H1 (cell line): ENCODE measurements at regions not wholly inside any gene's neighbourhood (a gene's known extent, or its start where the extent isn't known, plus 50 kb on each side); places are given as distances from the start of the nearest gene placed in this dataset.

Experiments used
- CEBPB ChIP-seq: IDR thresholded peaks from 2 replicates; pipeline ENCODE4 v1.6.1; 2012; ENCODE audit warnings: low read depth, low read length
- CHD1 ChIP-seq: IDR thresholded peaks from 2 replicates; pipeline ENCODE4 v1.6.1; 2012; ENCODE audit warnings: low read depth, low read length, improper control_type of control experiment
- EGR1 ChIP-seq: IDR thresholded peaks from 2 replicates; pipeline ENCODE4 v1.6.1; 2011; ENCODE audit warnings: low read depth, low read length, borderline replicate concordance
- GABPA ChIP-seq: IDR thresholded peaks from 2 replicates; pipeline ENCODE4 v1.6.1; 2011; ENCODE audit warnings: mild to moderate bottlenecking, low read length, moderate library complexity, borderline replicate concordance; ENCODE audit not compliant: insufficient read depth
- GTF2F1 ChIP-seq: IDR thresholded peaks from 2 replicates; pipeline ENCODE4 v1.6.1; 2012; ENCODE audit warnings: low read depth, low read length, improper control_type of control experiment, borderline replicate concordance
- HDAC2 ChIP-seq, 2 experiments: fragments of 300-600 bp in 1 of 2; sonication (generic) in 1 of 2; IDR thresholded peaks; 2 replicates each; pipeline ENCODE4 v1.6.1; 2011 to 2012; ENCODE audit warnings: low read depth in 2 of 2, low read length in 2 of 2, mild to moderate bottlenecking in 2 of 2, moderate library complexity in 2 of 2, borderline replicate concordance in 1 of 2, inconsistent platforms in 1 of 2
- JUND ChIP-seq: IDR thresholded peaks from 2 replicates; pipeline ENCODE4 v1.6.1; 2011; ENCODE audit warnings: mild to moderate bottlenecking, improper control_type of control experiment, low read length
- POLR2A ChIP-seq, 2 experiments: IDR thresholded peaks; 1 replicate in 1 of 2; 2 replicates in 1 of 2; pipeline ENCODE4 v1.6.1; 2011; ENCODE audit warnings: low read depth in 2 of 2, low read length in 2 of 2, mild to moderate bottlenecking in 2 of 2; ENCODE audit errors: control extremely low read depth in 1 of 2
- POLR2AphosphoS5 ChIP-seq: IDR thresholded peaks from 2 replicates; pipeline ENCODE4 v1.6.1; 2011; ENCODE audit warnings: low read depth, low read length
- SRF ChIP-seq: IDR thresholded peaks from 2 replicates; pipeline ENCODE4 v1.6.1; 2011; ENCODE audit warnings: mild to moderate bottlenecking, low read depth, low read length, moderate library complexity
- TAF1 ChIP-seq: IDR thresholded peaks from 2 replicates; pipeline ENCODE4 v1.6.1; 2011; ENCODE audit warnings: mild to moderate bottlenecking, low read depth, low read length
- ZNF274 ChIP-seq: IDR thresholded peaks from 2 replicates; pipeline ENCODE4 v1.7.0; 2012; ENCODE audit warnings: low read length, borderline replicate concordance; ENCODE audit errors: extremely low read depth
- TF ChIP-seq, protein P1 (sequence below), 3 experiments: IDR thresholded peaks; 1 replicate in 2 of 3; 2 replicates in 1 of 3; pipeline versions ENCODE4 v1.5.1 to v1.6.1; 2011; ENCODE audit warnings: low read length in 3 of 3, mild to moderate bottlenecking in 3 of 3, inconsistent platforms in 2 of 3, low read depth in 1 of 3, moderate library complexity in 1 of 3; ENCODE audit not compliant: insufficient read depth in 1 of 3; ENCODE audit errors: control extremely low read depth in 1 of 3

DNA sequence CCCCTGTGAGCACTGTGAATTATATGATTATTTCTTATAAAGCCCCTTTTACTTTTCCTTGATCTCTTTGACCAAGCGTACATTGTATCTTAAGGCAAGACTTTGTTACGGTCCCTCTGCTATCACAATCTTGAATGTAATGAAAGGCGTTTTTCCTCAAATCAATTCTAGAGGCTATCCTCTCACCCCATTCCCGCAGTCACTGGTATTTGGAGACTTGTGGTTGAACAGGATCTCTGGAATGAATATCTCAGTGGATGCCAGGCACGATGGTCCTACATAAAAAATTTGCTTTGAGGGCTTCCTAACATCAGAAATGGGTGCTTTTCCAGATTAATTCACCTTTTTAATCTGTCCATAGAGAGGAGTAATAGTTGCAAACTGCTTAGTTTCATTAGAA is 151.4 kb upstream of the PAPPA start:
- TF ChIP-seq, protein P1, sequence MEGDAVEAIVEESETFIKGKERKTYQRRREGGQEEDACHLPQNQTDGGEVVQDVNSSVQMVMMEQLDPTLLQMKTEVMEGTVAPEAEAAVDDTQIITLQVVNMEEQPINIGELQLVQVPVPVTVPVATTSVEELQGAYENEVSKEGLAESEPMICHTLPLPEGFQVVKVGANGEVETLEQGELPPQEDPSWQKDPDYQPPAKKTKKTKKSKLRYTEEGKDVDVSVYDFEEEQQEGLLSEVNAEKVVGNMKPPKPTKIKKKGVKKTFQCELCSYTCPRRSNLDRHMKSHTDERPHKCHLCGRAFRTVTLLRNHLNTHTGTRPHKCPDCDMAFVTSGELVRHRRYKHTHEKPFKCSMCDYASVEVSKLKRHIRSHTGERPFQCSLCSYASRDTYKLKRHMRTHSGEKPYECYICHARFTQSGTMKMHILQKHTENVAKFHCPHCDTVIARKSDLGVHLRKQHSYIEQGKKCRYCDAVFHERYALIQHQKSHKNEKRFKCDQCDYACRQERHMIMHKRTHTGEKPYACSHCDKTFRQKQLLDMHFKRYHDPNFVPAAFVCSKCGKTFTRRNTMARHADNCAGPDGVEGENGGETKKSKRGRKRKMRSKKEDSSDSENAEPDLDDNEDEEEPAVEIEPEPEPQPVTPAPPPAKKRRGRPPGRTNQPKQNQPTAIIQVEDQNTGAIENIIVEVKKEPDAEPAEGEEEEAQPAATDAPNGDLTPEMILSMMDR (IDR thresholded peaks at IDR 0.05; ENCODE audit: control extremely low read depth in 1 of 3, insufficient read depth in 1 of 3, low read depth in 1 of 3, low read length in 3 of 3) = no peak
- TF ChIP-seq POLR2A (IDR thresholded peaks at IDR 0.05; ENCODE audit: control extremely low read depth in 1 of 2, low read depth in 2 of 2, low read length in 2 of 2) (no peak), SRF (no peak), CEBPB (no peak), JUND (no peak), HDAC2 (IDR thresholded peaks at IDR 0.05; ENCODE audit: borderline replicate concordance in 1 of 2, low read depth in 2 of 2, low read length in 2 of 2) (no peak), EGR1 (no peak), GTF2F1 (no peak), POLR2AphosphoS5 (no peak), CHD1 (no peak), GABPA (no peak), TAF1 (no peak), ZNF274 (no peak)
